Kidney tubule cell (primary cell): ENCODE measurements at regions not wholly inside any gene's neighbourhood (a gene's known extent, or its start where the extent isn't known, plus 50 kb on each side); places are given as distances from the start of the nearest gene placed in this dataset.
A peak's percentile ranks its signal among the peaks of the same experiment; 100 is the strongest.

Source experiments
- DNase-seq: peaks from one replicate; pipeline ENCODE4 v3.0.0-alpha.2; 2018; ENCODE audit warnings: low spot score

- no peak for DNase-seq
Observed at GRCh38 chr7:93015779-93016481, 101.8 kb downstream of the SAMD9 start.

GRCh38 chr7:93015101-93015778 lies 102.5 kb downstream of the SAMD9 start:
- DNase-seq, result no peak

GRCh38 chr7:93014410-93014809 lies 103.4 kb downstream of the SAMD9 start:
- peak; percentile 29 for DNase-seq

GRCh38 chr7:93013446-93014061 lies 104.2 kb downstream of the SAMD9 start:
- no peak for DNase-seq

- peak; percentile 73 for DNase-seq
Observed at GRCh38 chr7:93011351-93012294, 106.2 kb downstream of the SAMD9 start.

GRCh38 chr7:93008833-93009232 lies 108.9 kb downstream of the SAMD9 start:
- no peak for DNase-seq

- no peak for DNase-seq
Observed at GRCh38 chr7:93006480-93007095, 111.2 kb downstream of the SAMD9 start.

GRCh38 chr7:93004906-93005305 lies 112.9 kb downstream of the SAMD9 start:
- DNase-seq, result no peak

- no peak for DNase-seq
Observed at GRCh38 chr7:92997719-92998118, 120.1 kb downstream of the SAMD9 start.

- DNase-seq, result no peak
Observed at GRCh38 chr7:92997152-92997551, 120.6 kb downstream of the SAMD9 start.

- no peak for DNase-seq
Observed at GRCh38 chr7:92994901-92995300, 122.9 kb downstream of the SAMD9 start.

- no peak for DNase-seq
Observed at GRCh38 chr7:92992932-92993331, 124.8 kb downstream of the SAMD9 start.

- DNase-seq, result no peak
Observed at GRCh38 chr7:92992483-92992882, 125.3 kb downstream of the SAMD9 start.

GRCh38 chr7:92991190-92991589 lies 126.6 kb downstream of the SAMD9 start:
- DNase-seq, result no peak

GRCh38 chr7:92988941-92989545 lies 128.7 kb downstream of the SAMD9 start:
- DNase-seq, result no peak

- peak; percentile 70 for DNase-seq
Observed at GRCh38 chr7:92988051-92988450, 129.7 kb downstream of the SAMD9 start.

GRCh38 chr7:92987538-92987937 lies 130.2 kb downstream of the SAMD9 start:
- no peak for DNase-seq

- DNase-seq, result no peak
Observed at GRCh38 chr7:92987095-92987494, 130.7 kb downstream of the SAMD9 start.

GRCh38 chr7:92982928-92983327 lies 134.9 kb downstream of the SAMD9 start:
- DNase-seq, result no peak

- no peak for DNase-seq
Observed at GRCh38 chr7:92976931-92977330, 140.6 kb upstream of the CDK6 start.

GRCh38 chr7:92973974-92974373 lies 137.6 kb upstream of the CDK6 start:
- DNase-seq, result no peak
